Astrocyte (in vitro differentiated cells and primary cell): ENCODE measurements at regions not wholly inside any gene's neighbourhood (a gene's known extent, or its start where the extent isn't known, plus 50 kb on each side); places are given as distances from the start of the nearest gene placed in this dataset.

ENCODE experiments used
- DNase-seq: peaks from one replicate; pipeline ENCODE4 v3.0.0-alpha.2; 2010; ENCODE audit warnings: low read depth
- FAIRE-seq: peaks from 2 replicates; lab custom pipeline; 2011; peaks lifted over from hg19 to GRCh38; lab: Jason Lieb, UNC
- H2AFZ ChIP-seq: 2 replicates; pipeline ENCODE4 v1.6.0; 2012; ENCODE audit warnings: low read depth, low read length, inconsistent platforms
- H3K27ac ChIP-seq: 2 replicates; pipeline ENCODE4 v1.5.1; 2011; ENCODE audit warnings: low read depth, low read length, inconsistent platforms
- H3K27me3 ChIP-seq: 2 replicates; pipeline ENCODE4 v1.6.0; 2011; ENCODE audit warnings: low read length, inconsistent platforms; ENCODE audit not compliant: insufficient read depth
- H3K36me3 ChIP-seq: 2 replicates; pipeline ENCODE4 v1.5.1; 2011; ENCODE audit warnings: low read length, inconsistent platforms; ENCODE audit not compliant: insufficient read depth
- H3K4me1 ChIP-seq: 2 replicates; pipeline ENCODE4 v1.5.1; 2011; ENCODE audit warnings: low read length, inconsistent platforms; ENCODE audit not compliant: insufficient read depth
- H3K4me2 ChIP-seq: 2 replicates; pipeline ENCODE4 v1.6.0; 2012; ENCODE audit warnings: low read length, inconsistent platforms
- H3K4me3 ChIP-seq: 2 replicates; pipeline ENCODE4 v1.5.1; 2011; ENCODE audit warnings: low read depth, mild to moderate bottlenecking, low read length, inconsistent platforms; ENCODE audit not compliant: insufficient read depth
- H3K79me2 ChIP-seq: 2 replicates; pipeline ENCODE4 v1.6.0; 2012; ENCODE audit warnings: mild to moderate bottlenecking, low read length, inconsistent platforms; ENCODE audit not compliant: insufficient read depth
- H3K9ac ChIP-seq: 2 replicates; pipeline ENCODE4 v1.6.0; 2012; ENCODE audit warnings: mild to moderate bottlenecking, low read length, inconsistent platforms
- H3K9me3 ChIP-seq: 2 replicates; pipeline ENCODE4 v1.5.1; 2012; ENCODE audit warnings: low read depth, mild to moderate bottlenecking, low read length, inconsistent platforms; ENCODE audit not compliant: insufficient read depth
- H4K20me1 ChIP-seq: 2 replicates; pipeline ENCODE4 v1.6.0; 2012; ENCODE audit warnings: low read length, inconsistent platforms; ENCODE audit not compliant: insufficient read depth
- H3K27ac Mint-ChIP-seq: one replicate; pipeline ENCODE4 v1.8.0; 2021; ENCODE audit warnings: mild to moderate bottlenecking, mixed read lengths; ENCODE audit not compliant: unreplicated experiment
- H3K27me3 Mint-ChIP-seq: one replicate; pipeline ENCODE4 v1.8.0; 2021; ENCODE audit warnings: low read depth, mixed read lengths; ENCODE audit not compliant: unreplicated experiment
- H3K36me3 Mint-ChIP-seq: one replicate; pipeline ENCODE4 v1.8.0; 2021; ENCODE audit warnings: low read depth, mixed read lengths; ENCODE audit not compliant: unreplicated experiment
- H3K4me1 Mint-ChIP-seq: one replicate; pipeline ENCODE4 v1.8.0; 2021; ENCODE audit warnings: low read depth, mixed read lengths; ENCODE audit not compliant: unreplicated experiment
- H3K4me3 Mint-ChIP-seq: one replicate; pipeline ENCODE4 v1.8.0; 2021; ENCODE audit warnings: mild to moderate bottlenecking, moderate library complexity, mixed read lengths; ENCODE audit not compliant: unreplicated experiment
- H3K9me3 Mint-ChIP-seq: one replicate; pipeline ENCODE4 v1.8.0; 2021; ENCODE audit warnings: mild to moderate bottlenecking, mixed read lengths; ENCODE audit not compliant: unreplicated experiment
- CTCF ChIP-seq: IDR thresholded peaks from 2 replicates; pipeline ENCODE4 v1.5.1; 2011; ENCODE audit warnings: low read depth, mild to moderate bottlenecking, inconsistent platforms, low read length, moderate library complexity; ENCODE audit not compliant: insufficient read depth
- EZH2 ChIP-seq: IDR thresholded peaks from 2 replicates; pipeline ENCODE4 v1.6.1; 2012; ENCODE audit warnings: mild to moderate bottlenecking, low read length, inconsistent platforms; ENCODE audit not compliant: insufficient read depth

- H3K9ac ChIP-seq, result no peak overlapping the region
- H3K4me1 Mint-ChIP-seq, result no peaks in the 10 kb centered on the region
- no peaks in the 10 kb centered on the region for H3K9me3 Mint-ChIP-seq
- no peaks in the 10 kb centered on the region for H3K36me3 ChIP-seq
- FAIRE-seq (no peak), DNase-seq (no peak)
- H3K27me3 Mint-ChIP-seq, result peaks cover 1% of the 10 kb centered on the region
- no peaks in the 10 kb centered on the region for H3K27me3 ChIP-seq
- no peak overlapping the region for H3K4me3 ChIP-seq
- H3K27ac Mint-ChIP-seq, result no peak overlapping the region
- TF ChIP-seq CTCF (no peak), EZH2 (no peak)
- no peak overlapping the region for H3K4me3 Mint-ChIP-seq
- H4K20me1 ChIP-seq, result no peaks in the 10 kb centered on the region
- H3K9me3 ChIP-seq, result no peaks in the 10 kb centered on the region
- H3K36me3 Mint-ChIP-seq, result no peaks in the 10 kb centered on the region
- H2AFZ ChIP-seq, result no peak overlapping the region
- no peaks in the 10 kb centered on the region for H3K79me2 ChIP-seq
- no peak overlapping the region for H3K27ac ChIP-seq
- no peak overlapping the region for H3K4me2 ChIP-seq
- no peaks in the 10 kb centered on the region for H3K4me1 ChIP-seq
Observed at GRCh38 chr15:81783076-81783475, 262.7 kb downstream of the MEX3B start.

DNA sequence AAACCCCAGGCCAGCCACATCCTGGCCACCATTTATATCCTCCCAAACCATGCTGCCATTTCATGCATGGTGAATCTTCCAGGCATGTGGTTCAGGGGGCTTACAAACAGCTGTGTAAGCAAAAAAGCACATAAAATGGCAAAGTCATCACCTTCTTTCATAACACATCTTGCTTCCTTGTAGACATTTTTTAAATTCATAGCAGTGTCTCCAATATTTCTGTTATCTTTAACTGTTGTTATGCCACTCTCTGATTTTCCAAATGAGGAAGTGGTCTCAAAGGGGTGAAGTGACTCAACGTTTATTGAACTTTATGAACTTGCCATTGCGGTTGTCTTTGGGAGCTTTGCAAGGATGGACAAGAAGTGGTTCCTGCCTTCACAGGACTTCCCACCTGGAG, 264.4 kb downstream of the MEX3B start:
- Histone ChIP-seq H3K4me3 (no peak overlapping the region), H3K27ac (no peak overlapping the region), H3K4me2 (no peak overlapping the region), H2AFZ (no peak overlapping the region), H4K20me1 (no peaks in the 10 kb centered on the region), H3K27me3 (peaks cover 2% of the 10 kb centered on the region), H3K4me1 (no peaks in the 10 kb centered on the region), H3K79me2 (no peaks in the 10 kb centered on the region), H3K9ac (no peak overlapping the region), H3K9me3 (no peaks in the 10 kb centered on the region), H3K36me3 (no peaks in the 10 kb centered on the region)
- H3K4me3 Mint-ChIP-seq, result no peak overlapping the region
- TF ChIP-seq CTCF, result no peak
- no peak for TF ChIP-seq EZH2
- FAIRE-seq (no peak), DNase-seq (no peak)
- no peak overlapping the region for H3K27ac Mint-ChIP-seq
- no peaks in the 10 kb centered on the region for H3K9me3 Mint-ChIP-seq
- peaks cover 1% of the 10 kb centered on the region for H3K27me3 Mint-ChIP-seq
- H3K36me3 Mint-ChIP-seq, result no peaks in the 10 kb centered on the region
- H3K4me1 Mint-ChIP-seq, result no peaks in the 10 kb centered on the region

DNA sequence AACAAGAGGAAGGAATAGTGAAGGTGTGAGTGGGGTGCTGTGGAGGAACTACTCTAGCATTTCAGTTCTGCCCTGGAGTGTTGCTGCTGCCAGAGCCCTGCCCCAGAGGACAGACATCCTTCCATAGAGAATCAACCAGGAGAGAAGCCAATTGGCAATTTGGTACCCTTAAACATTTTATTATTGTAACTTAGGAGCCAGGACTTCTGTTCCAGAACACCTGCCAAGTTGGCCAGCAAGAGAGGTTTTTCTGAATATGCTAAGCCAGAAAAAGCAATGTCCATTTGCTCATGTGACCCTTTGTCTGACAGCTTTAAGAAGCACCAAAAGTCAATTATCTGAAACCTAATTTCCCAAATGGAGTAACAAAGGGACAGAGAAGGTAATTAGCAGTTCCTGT, 264.9 kb downstream of the MEX3B start:
- Mint-ChIP-seq H3K9me3 (no peaks in the 10 kb centered on the region), H3K27me3 (peaks cover 1% of the 10 kb centered on the region), H3K4me1 (no peaks in the 10 kb centered on the region), H3K27ac (no peak overlapping the region), H3K36me3 (no peaks in the 10 kb centered on the region), H3K4me3 (no peak overlapping the region)
- H3K36me3 ChIP-seq, result no peaks in the 10 kb centered on the region
- H2AFZ ChIP-seq, result no peak overlapping the region
- H3K4me1 ChIP-seq, result no peaks in the 10 kb centered on the region
- H3K4me3 ChIP-seq, result no peak overlapping the region
- no peak overlapping the region for H3K9ac ChIP-seq
- peaks cover 2% of the 10 kb centered on the region for H3K27me3 ChIP-seq
- H3K27ac ChIP-seq, result no peak overlapping the region
- H4K20me1 ChIP-seq, result no peaks in the 10 kb centered on the region
- no peaks in the 10 kb centered on the region for H3K9me3 ChIP-seq
- FAIRE-seq (no peak), DNase-seq (no peak)
- no peak for TF ChIP-seq EZH2
- no peak for TF ChIP-seq CTCF
- no peak overlapping the region for H3K4me2 ChIP-seq
- H3K79me2 ChIP-seq, result no peaks in the 10 kb centered on the region
